H9 (cell line): ENCODE measurements at regions not wholly inside any gene's neighbourhood (a gene's known extent, or its start where the extent isn't known, plus 50 kb on each side); places are given as distances from the start of the nearest gene placed in this dataset.
A peak's percentile ranks its signal among the peaks of the same experiment; 100 is the strongest.

Experiments
- DNase-seq: peaks from one replicate; pipeline ENCODE4 v3.0.0-alpha.2; 2017
- H2AFZ ChIP-seq: one replicate; pipeline ENCODE4 v1.6.1; 2013; ENCODE audit warnings: mild to moderate bottlenecking, low read length, control low read depth, moderate library complexity
- H2AK5ac ChIP-seq: 2 replicates; pipeline ENCODE4 v1.6.1; 2013; ENCODE audit warnings: low read length, control low read depth, mixed read lengths; ENCODE audit not compliant: insufficient read length
- H2BK120ac ChIP-seq: one replicate; pipeline ENCODE4 v1.6.1; 2013; ENCODE audit warnings: low read depth, mild to moderate bottlenecking, low read length, control low read depth, inconsistent platforms; ENCODE audit not compliant: poor library complexity, severe bottlenecking
- H2BK12ac ChIP-seq: 2 replicates; pipeline ENCODE4 v1.6.1; 2013; ENCODE audit warnings: low read length, control low read depth, mixed read lengths, low read depth; ENCODE audit not compliant: insufficient read length
- H2BK15ac ChIP-seq: 2 replicates; pipeline ENCODE4 v1.6.1; 2013; ENCODE audit warnings: low read depth, low read length, control low read depth
- H2BK20ac ChIP-seq: one replicate; pipeline ENCODE4 v1.6.1; 2013; ENCODE audit warnings: low read depth, mild to moderate bottlenecking, low read length, control low read depth, inconsistent platforms; ENCODE audit not compliant: poor library complexity, severe bottlenecking
- H2BK5ac ChIP-seq: 2 replicates; pipeline ENCODE4 v1.6.1; 2013; ENCODE audit warnings: low read length, control low read depth, mixed read lengths; ENCODE audit not compliant: insufficient read length
- H3K14ac ChIP-seq: 2 replicates; pipeline ENCODE4 v1.6.1; 2013; ENCODE audit warnings: low read length, control low read depth; ENCODE audit not compliant: insufficient read depth
- H3K18ac ChIP-seq: 2 replicates; pipeline ENCODE4 v1.6.1; 2013; ENCODE audit warnings: low read depth, mild to moderate bottlenecking, mixed read lengths, low read length, control low read depth; ENCODE audit not compliant: insufficient read length
- H3K23ac ChIP-seq: 2 replicates; pipeline ENCODE4 v1.6.1; 2013; ENCODE audit warnings: low read length, control low read depth, mixed read lengths, low read depth; ENCODE audit not compliant: insufficient read length
- H3K23me2 ChIP-seq: 2 replicates; pipeline ENCODE4 v1.6.1; 2013; ENCODE audit warnings: low read depth, mild to moderate bottlenecking, mixed read lengths, low read length, control low read depth; ENCODE audit not compliant: insufficient read length, poor library complexity, severe bottlenecking
- H3K27ac ChIP-seq: 2 replicates; pipeline ENCODE4 v1.5.1; 2013; ENCODE audit warnings: low read length, control low read depth, mixed read lengths, low read depth; ENCODE audit not compliant: insufficient read length
- H3K27me3 ChIP-seq: 2 replicates; pipeline ENCODE4 v1.6.1; 2013; ENCODE audit warnings: low read length, control low read depth, inconsistent platforms; ENCODE audit not compliant: insufficient read depth
- H3K4ac ChIP-seq: 2 replicates; pipeline ENCODE4 v1.6.1; 2013; ENCODE audit warnings: low read depth, mild to moderate bottlenecking, control low read depth, inconsistent platforms, low read length, moderate library complexity
- H3K4me1 ChIP-seq: 2 replicates; pipeline ENCODE4 v1.6.1; 2013; ENCODE audit warnings: low read length, control low read depth, inconsistent platforms; ENCODE audit not compliant: insufficient read depth
- H3K4me2 ChIP-seq: 2 replicates; pipeline ENCODE4 v1.6.1; 2013; ENCODE audit warnings: low read length, control low read depth, mixed read lengths; ENCODE audit not compliant: insufficient read length, insufficient read depth
- H3K56ac ChIP-seq: 2 replicates; pipeline ENCODE4 v1.6.1; 2013; ENCODE audit warnings: low read depth, mild to moderate bottlenecking, mixed read lengths, low read length, control low read depth; ENCODE audit not compliant: insufficient read length
- H3K79me1 ChIP-seq: 2 replicates; pipeline ENCODE4 v1.6.1; 2013; ENCODE audit warnings: low read depth, mild to moderate bottlenecking, moderate library complexity, low read length, control low read depth, inconsistent platforms; ENCODE audit not compliant: insufficient read depth, poor library complexity, severe bottlenecking
- H3K79me2 ChIP-seq: 2 replicates; pipeline ENCODE4 v1.6.1; 2013; ENCODE audit warnings: low read length, control low read depth, inconsistent platforms; ENCODE audit not compliant: insufficient read depth
- H3K9ac ChIP-seq: 2 replicates; pipeline ENCODE4 v1.6.1; 2013; ENCODE audit warnings: low read length, control low read depth, mixed read lengths; ENCODE audit not compliant: insufficient read length; ENCODE audit errors: extremely low read depth
- H3K9me3 ChIP-seq: one replicate; pipeline ENCODE4 v1.6.1; 2013; ENCODE audit warnings: low read depth, low read length, inconsistent platforms; ENCODE audit not compliant: control insufficient read depth
- H3T11ph ChIP-seq: one replicate; pipeline ENCODE4 v1.6.1; 2013; ENCODE audit warnings: mild to moderate bottlenecking, low read length, control low read depth, inconsistent platforms
- H4K20me1 ChIP-seq: one replicate; pipeline ENCODE4 v1.6.1; 2013; ENCODE audit not compliant: control insufficient read depth, insufficient read length, insufficient read depth
- H4K5ac ChIP-seq: 2 replicates; pipeline ENCODE4 v1.6.1; 2013; ENCODE audit warnings: low read depth, mild to moderate bottlenecking, mixed read lengths, low read length, control low read depth; ENCODE audit not compliant: insufficient read length
- H4K8ac ChIP-seq: replicated peaks from 2 replicates; pipeline ENCODE4 v1.6.1; 2013; ENCODE audit warnings: low read length, control low read depth, mixed read lengths, low read depth; ENCODE audit not compliant: insufficient read length
- H4K91ac ChIP-seq: 2 replicates; pipeline ENCODE4 v1.6.1; 2013; ENCODE audit warnings: low read depth, mild to moderate bottlenecking, moderate library complexity, mixed read lengths, low read length, control low read depth; ENCODE audit not compliant: insufficient read length
- H3K27ac Mint-ChIP-seq, 3 experiments: 2 replicates in 2 of 3; 3 replicates in 1 of 3; pipeline ENCODE4 v1.8.0; 2020 to 2021; ENCODE audit warnings: mixed read lengths in 3 of 3, mild to moderate bottlenecking in 1 of 3, moderate library complexity in 1 of 3
- H3K27me3 Mint-ChIP-seq: 2 replicates; pipeline ENCODE4 v1.8.0; 2021; ENCODE audit warnings: low read depth, mild to moderate bottlenecking, moderate library complexity, mixed read lengths
- H3K36me3 Mint-ChIP-seq, 3 experiments: 2 replicates in 2 of 3; 3 replicates in 1 of 3; pipeline ENCODE4 v1.8.0; 2020 to 2021; ENCODE audit warnings: low read depth in 3 of 3, mixed read lengths in 3 of 3; ENCODE audit not compliant: insufficient read depth in 1 of 3
- H3K4me1 Mint-ChIP-seq, 2 experiments: 2 replicates each; pipeline ENCODE4 v1.8.0; 2020; ENCODE audit warnings: mixed read lengths in 2 of 2
- H3K4me3 Mint-ChIP-seq, 2 experiments: 2 replicates in 1 of 2; 3 replicates in 1 of 2; pipeline ENCODE4 v1.8.0; 2020 to 2021; ENCODE audit warnings: mild to moderate bottlenecking in 2 of 2, mixed read lengths in 2 of 2, moderate library complexity in 1 of 2
- H3K9me3 Mint-ChIP-seq, 2 experiments: 2 replicates in 1 of 2; 3 replicates in 1 of 2; pipeline ENCODE4 v1.8.0; 2020; ENCODE audit warnings: mild to moderate bottlenecking in 2 of 2, mixed read lengths in 2 of 2, moderate library complexity in 1 of 2
- CTCF ChIP-seq: fragments of 200-600 bp; sonication (generic); conservative IDR thresholded peaks from 3 replicates; pipeline ENCODE4 v1.8.0; 2021; ENCODE audit warnings: antibody characterized with exemption, mild to moderate bottlenecking
- WGBS: extraction: QIAGEN DNeasy Blood & Tissue Kit; methylation state at CpG from one replicate; pipeline ENCODE4 v1.1.7; 2013; ENCODE audit warnings: missing lambda C conversion rate, low lambda C conversion rate, mixed read lengths; ENCODE audit not compliant: insufficient read length; ENCODE audit errors: extremely low coverage; 5-methylcytosine and 5-hydroxymethylcytosine counted together

GRCh38 chr17:33602981-33603380, 309.9 kb upstream of the ASIC2 start:
- peak overlapping the region; percentile 72 for H3K14ac ChIP-seq
- no peaks in the 10 kb centered on the region for H3K79me1 ChIP-seq
- H3K4me1 ChIP-seq, result no peaks in the 10 kb centered on the region
- H3K4ac ChIP-seq, result no peak overlapping the region; the same call in 1 of the 2 replicates
- Mint-ChIP-seq H3K9me3 (no peaks in the 10 kb centered on the region), H3K27ac (peak overlapping the region in 1 of 3 experiments; percentile 92; a peak in 2 of 7 replicates), H3K4me3 (no peak overlapping the region), H3K36me3 (peaks cover 0 to 2% (median 0%) of the 10 kb centered on the region in 3 experiments; a peak in 1 of 7 replicates), H3K4me1 (peaks cover 0 to 6% of the 10 kb centered on the region in 2 experiments; a peak in 3 of 4 replicates), H3K27me3 (peaks cover 2% of the 10 kb centered on the region)
- H2AK5ac ChIP-seq, result no peak overlapping the region
- H2BK15ac ChIP-seq, result no peak overlapping the region
- no peak overlapping the region for H2BK5ac ChIP-seq
- TF ChIP-seq CTCF, result no peak
- no peak overlapping the region for H3K27ac ChIP-seq
- no peak overlapping the region for H3K23ac ChIP-seq
- H3K56ac ChIP-seq, result no peak overlapping the region
- H3K23me2 ChIP-seq, result no peaks in the 10 kb centered on the region
- no peak overlapping the region for H4K5ac ChIP-seq
- H2BK20ac ChIP-seq, result peak overlapping the region; percentile 77
- H3K4me2 ChIP-seq, result no peak overlapping the region
- WGBS, result no CpG with 5 or more reads among the region's 1 CpG
- DNase-seq, result peak; percentile 58
- no peak overlapping the region for H2BK120ac ChIP-seq
- H3K79me2 ChIP-seq, result no peaks in the 10 kb centered on the region
- no peaks in the 10 kb centered on the region for H3K27me3 ChIP-seq
- no peak overlapping the region for H3T11ph ChIP-seq
- H3K18ac ChIP-seq, result peak overlapping the region; percentile 88
- no peak overlapping the region for H2BK12ac ChIP-seq
- H2AFZ ChIP-seq, result no peak overlapping the region
- H4K91ac ChIP-seq, result peak overlapping the region; percentile 35
- H3K9me3 ChIP-seq, result no peaks in the 10 kb centered on the region
- H4K8ac ChIP-seq, result no peak overlapping the region
- H4K20me1 ChIP-seq, result no peaks in the 10 kb centered on the region
- H3K9ac ChIP-seq, result no peak overlapping the region
